ENCODE measurements at regions not wholly inside any gene's neighbourhood (a gene's known extent, or its start where the extent isn't known, plus 50 kb on each side); places are given as distances from the start of the nearest gene placed in this dataset.
"Not testable (repeated sequence)": the region's sequence is repeated elsewhere in the genome, so short reads cannot be mapped to it uniquely, and the experiment has no call there.

- no peak for DNase-seq
Observed at GRCh38 chr18:70397259-70397925, 108.5 kb downstream of the SOCS6 start.

GRCh38 chr18:70395771-70396170, 106.9 kb downstream of the SOCS6 start:
- DNase-seq = not testable (repeated sequence)

GRCh38 chr18:70394672-70395071, 105.8 kb downstream of the SOCS6 start:
- DNase-seq = no peak

GRCh38 chr18:70390371-70391090, 101.7 kb downstream of the SOCS6 start:
- DNase-seq = no peak

- DNase-seq = not testable (repeated sequence)
Observed at GRCh38 chr18:70389036-70389435, 100.2 kb downstream of the SOCS6 start.

- no peak for DNase-seq
Observed at GRCh38 chr18:70387027-70387426, 98.2 kb downstream of the SOCS6 start.

- DNase-seq = no peak
Observed at GRCh38 chr18:70386582-70386981, 97.7 kb downstream of the SOCS6 start.

- no peak for DNase-seq
Observed at GRCh38 chr18:70385474-70385873, 96.6 kb downstream of the SOCS6 start.

GRCh38 chr18:70384181-70384790, 95.4 kb downstream of the SOCS6 start:
- no peak for DNase-seq

GRCh38 chr18:70382992-70383717, 94.3 kb downstream of the SOCS6 start:
- no peak for DNase-seq

GRCh38 chr18:70382017-70382416, 93.2 kb downstream of the SOCS6 start:
- DNase-seq = no peak

GRCh38 chr18:70380915-70381896, 92.4 kb downstream of the SOCS6 start:
- DNase-seq = peak; percentile 77

Measured in NCI-H510A (cell line).